ENCODE measurements at regions not wholly inside any gene's neighbourhood (a gene's known extent, or its start where the extent isn't known, plus 50 kb on each side); places are given as distances from the start of the nearest gene placed in this dataset.
"Not testable (repeated sequence)": the region's sequence is repeated elsewhere in the genome, so short reads cannot be mapped to it uniquely, and the experiment has no call there.

DNA sequence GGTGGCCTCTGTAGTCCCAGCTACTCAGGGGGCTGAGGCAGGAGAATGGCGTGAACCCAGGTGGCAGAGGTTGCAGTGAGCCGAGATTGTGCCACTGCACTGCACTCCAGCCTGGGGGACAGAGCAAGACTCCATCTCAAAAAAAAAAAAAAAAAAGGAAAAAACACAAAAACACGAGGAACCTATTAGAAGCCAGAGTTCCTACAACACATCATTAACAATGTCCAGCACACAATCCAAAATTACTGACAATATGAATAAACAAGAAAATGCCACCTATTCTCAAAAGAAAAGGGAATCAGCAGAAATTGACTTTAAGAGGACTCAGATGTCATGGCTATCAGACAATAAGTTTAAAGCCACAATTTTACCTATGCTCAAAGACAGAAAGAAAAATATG, 57.3 kb upstream of the HS3ST3A1 start:
- not testable (repeated sequence) for H4K20me1 ChIP-seq (ENCODE audit: insufficient read depth, low read length); H3K9ac ChIP-seq (ENCODE audit: low read length); DNase-seq (ENCODE audit: low read depth); H3K4me1 ChIP-seq (ENCODE audit: insufficient read depth, low read length); H3K4me3 ChIP-seq (ENCODE audit: insufficient read depth, low read depth, low read length); H3K27ac ChIP-seq (ENCODE audit: low read depth, low read length); H3K27me3 Mint-ChIP-seq (ENCODE audit: low read depth, unreplicated experiment); H3K4me2 ChIP-seq (ENCODE audit: low read length); H2AFZ ChIP-seq (ENCODE audit: low read depth, low read length); H3K36me3 ChIP-seq (ENCODE audit: insufficient read depth, low read length); H3K4me1 Mint-ChIP-seq (ENCODE audit: low read depth, unreplicated experiment); H3K36me3 Mint-ChIP-seq (ENCODE audit: low read depth, unreplicated experiment); H3K4me3 Mint-ChIP-seq (ENCODE audit: unreplicated experiment); H3K9me3 Mint-ChIP-seq (ENCODE audit: unreplicated experiment); H3K27ac Mint-ChIP-seq (ENCODE audit: unreplicated experiment); FAIRE-seq; H3K79me2 ChIP-seq (ENCODE audit: insufficient read depth, low read length); H3K27me3 ChIP-seq (ENCODE audit: insufficient read depth, low read length); H3K9me3 ChIP-seq (ENCODE audit: insufficient read depth, low read depth, low read length)

DNA sequence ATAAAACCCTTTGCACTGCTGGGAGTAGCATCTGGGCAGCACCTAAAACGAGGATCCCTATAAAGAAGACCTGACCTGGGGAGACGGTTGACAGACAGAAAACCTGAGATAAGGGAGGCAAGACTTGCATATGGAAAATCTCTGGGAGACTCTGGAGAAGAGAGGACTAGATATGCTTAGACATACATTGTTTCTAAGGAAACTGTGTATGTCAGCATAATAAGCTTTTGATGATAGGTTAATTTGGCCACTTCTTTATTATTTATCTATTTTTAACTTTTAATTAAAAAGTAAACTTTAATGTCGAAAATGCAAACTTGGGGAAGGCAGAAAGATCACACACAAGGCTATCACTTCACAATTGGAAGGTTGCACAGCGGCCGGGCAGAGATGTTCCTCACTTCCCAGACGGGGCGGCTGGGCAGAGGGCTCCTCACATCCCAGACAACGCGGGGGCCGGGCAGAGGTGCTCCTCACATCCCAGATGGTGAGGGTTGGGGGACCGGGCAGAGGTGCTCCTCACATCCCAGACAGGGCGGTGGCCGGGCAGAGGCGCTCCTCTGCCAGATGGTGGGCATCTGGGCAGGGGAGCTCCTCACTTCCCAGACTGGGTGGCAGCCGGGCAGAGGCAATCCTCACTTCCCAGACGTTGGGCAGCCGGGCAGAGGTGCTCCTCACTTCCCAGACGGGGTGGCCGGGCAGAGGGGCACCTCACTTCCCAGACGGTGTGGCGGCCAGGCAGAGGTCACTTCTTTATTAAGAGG, 64.3 kb upstream of the HS3ST3A1 start:
- H3K79me2 ChIP-seq (ENCODE audit: insufficient read depth, low read length), result no peaks in the 10 kb centered on the region
- Mint-ChIP-seq H3K27me3 (ENCODE audit: low read depth, unreplicated experiment) (no peaks in the 10 kb centered on the region), H3K4me3 (ENCODE audit: unreplicated experiment) (no peak overlapping the region), H3K36me3 (ENCODE audit: low read depth, unreplicated experiment) (peaks cover 4% of the 10 kb centered on the region), H3K4me1 (ENCODE audit: low read depth, unreplicated experiment) (peaks cover 1% of the 10 kb centered on the region), H3K27ac (ENCODE audit: unreplicated experiment) (no peak overlapping the region), H3K9me3 (ENCODE audit: unreplicated experiment) (peaks cover 4% of the 10 kb centered on the region)
- H3K4me1 ChIP-seq (ENCODE audit: insufficient read depth, low read length), result no peaks in the 10 kb centered on the region
- H3K4me2 ChIP-seq (ENCODE audit: low read length), result no peak overlapping the region
- H3K27me3 ChIP-seq (ENCODE audit: insufficient read depth, low read length), result no peaks in the 10 kb centered on the region
- no peak overlapping the region for H3K9ac ChIP-seq (ENCODE audit: low read length)
- no peaks in the 10 kb centered on the region for H4K20me1 ChIP-seq (ENCODE audit: insufficient read depth, low read length)
- TF ChIP-seq, protein P1, sequence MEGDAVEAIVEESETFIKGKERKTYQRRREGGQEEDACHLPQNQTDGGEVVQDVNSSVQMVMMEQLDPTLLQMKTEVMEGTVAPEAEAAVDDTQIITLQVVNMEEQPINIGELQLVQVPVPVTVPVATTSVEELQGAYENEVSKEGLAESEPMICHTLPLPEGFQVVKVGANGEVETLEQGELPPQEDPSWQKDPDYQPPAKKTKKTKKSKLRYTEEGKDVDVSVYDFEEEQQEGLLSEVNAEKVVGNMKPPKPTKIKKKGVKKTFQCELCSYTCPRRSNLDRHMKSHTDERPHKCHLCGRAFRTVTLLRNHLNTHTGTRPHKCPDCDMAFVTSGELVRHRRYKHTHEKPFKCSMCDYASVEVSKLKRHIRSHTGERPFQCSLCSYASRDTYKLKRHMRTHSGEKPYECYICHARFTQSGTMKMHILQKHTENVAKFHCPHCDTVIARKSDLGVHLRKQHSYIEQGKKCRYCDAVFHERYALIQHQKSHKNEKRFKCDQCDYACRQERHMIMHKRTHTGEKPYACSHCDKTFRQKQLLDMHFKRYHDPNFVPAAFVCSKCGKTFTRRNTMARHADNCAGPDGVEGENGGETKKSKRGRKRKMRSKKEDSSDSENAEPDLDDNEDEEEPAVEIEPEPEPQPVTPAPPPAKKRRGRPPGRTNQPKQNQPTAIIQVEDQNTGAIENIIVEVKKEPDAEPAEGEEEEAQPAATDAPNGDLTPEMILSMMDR (IDR thresholded peaks at IDR 0.05; ENCODE audit: insufficient read depth, low read depth, low read length), result no peak
- no peak for TF ChIP-seq EZH2 (IDR thresholded peaks at IDR 0.05; ENCODE audit: insufficient read depth, low read length)
- H3K36me3 ChIP-seq (ENCODE audit: insufficient read depth, low read length), result no peaks in the 10 kb centered on the region
- H2AFZ ChIP-seq (ENCODE audit: low read depth, low read length), result no peak overlapping the region
- no peak overlapping the region for H3K4me3 ChIP-seq (ENCODE audit: insufficient read depth, low read depth, low read length)
- no peak for DNase-seq (ENCODE audit: low read depth)
- FAIRE-seq, result no peak
- H3K9me3 ChIP-seq (ENCODE audit: insufficient read depth, low read depth, low read length), result no peaks in the 10 kb centered on the region
- no peak overlapping the region for H3K27ac ChIP-seq (ENCODE audit: low read depth, low read length)

DNA sequence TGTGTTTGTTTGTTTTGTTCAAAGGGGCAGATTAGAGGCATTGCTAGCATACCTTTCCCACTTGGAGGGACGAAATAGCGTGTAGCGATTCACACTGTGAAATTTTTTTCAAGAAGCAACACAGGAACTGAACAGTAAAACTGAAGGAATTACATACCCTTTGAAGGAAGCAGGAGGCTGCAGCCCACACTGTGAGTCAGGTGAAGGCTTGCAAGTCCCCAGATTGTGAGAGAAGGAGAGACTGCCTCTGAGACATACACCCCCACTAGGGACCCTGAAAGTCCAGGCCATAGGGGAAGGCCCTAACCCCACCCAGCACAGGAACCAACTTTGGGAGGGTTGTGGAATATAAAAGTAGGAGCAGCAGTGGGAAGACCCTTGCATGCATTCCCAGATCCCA, 69.6 kb upstream of the HS3ST3A1 start:
- Histone ChIP-seq H3K4me1 (ENCODE audit: insufficient read depth, low read length) (peaks cover 5% of the 10 kb centered on the region), H2AFZ (ENCODE audit: low read depth, low read length) (peak overlapping the region; percentile 19), H3K27me3 (ENCODE audit: insufficient read depth, low read length) (no peaks in the 10 kb centered on the region), H3K36me3 (ENCODE audit: insufficient read depth, low read length) (no peaks in the 10 kb centered on the region), H3K9ac (ENCODE audit: low read length) (peak overlapping the region; percentile 18), H3K79me2 (ENCODE audit: insufficient read depth, low read length) (no peaks in the 10 kb centered on the region), H3K9me3 (ENCODE audit: insufficient read depth, low read depth, low read length) (no peaks in the 10 kb centered on the region), H3K4me2 (ENCODE audit: low read length) (peak overlapping the region; percentile 77), H3K27ac (ENCODE audit: low read depth, low read length) (no peak overlapping the region), H4K20me1 (ENCODE audit: insufficient read depth, low read length) (no peaks in the 10 kb centered on the region), H3K4me3 (ENCODE audit: insufficient read depth, low read depth, low read length) (no peak overlapping the region)
- Mint-ChIP-seq H3K27ac (ENCODE audit: unreplicated experiment) (peak overlapping the region; percentile 38), H3K4me1 (ENCODE audit: low read depth, unreplicated experiment) (peaks cover 16% of the 10 kb centered on the region), H3K9me3 (ENCODE audit: unreplicated experiment) (peaks cover 4% of the 10 kb centered on the region), H3K36me3 (ENCODE audit: low read depth, unreplicated experiment) (peaks cover 4% of the 10 kb centered on the region), H3K4me3 (ENCODE audit: unreplicated experiment) (no peak overlapping the region), H3K27me3 (ENCODE audit: low read depth, unreplicated experiment) (no peaks in the 10 kb centered on the region)
- peak; percentile 43 for DNase-seq (ENCODE audit: low read depth)
- TF ChIP-seq EZH2 (IDR thresholded peaks at IDR 0.05; ENCODE audit: insufficient read depth, low read length), result no peak
- TF ChIP-seq, protein P1 (IDR thresholded peaks at IDR 0.05; ENCODE audit: insufficient read depth, low read depth, low read length), result no peak
- FAIRE-seq, result no peak
